ENCODE measurements at regions not wholly inside any gene's neighbourhood (a gene's known extent, or its start where the extent isn't known, plus 50 kb on each side); places are given as distances from the start of the nearest gene placed in this dataset.

GRCh38 chr1:63723602-63724001, 50.2 kb upstream of the ROR1 start:
- TF ChIP-seq CTCF (IDR thresholded peaks at IDR 0.05; ENCODE audit: low read depth, low read length): no peak
- no peak for TF ChIP-seq EZH2phosphoT487 (IDR thresholded peaks at IDR 0.05; ENCODE audit: low read depth)
